Endothelial cell of umbilical vein (primary cell): ENCODE measurements at regions not wholly inside any gene's neighbourhood (a gene's known extent, or its start where the extent isn't known, plus 50 kb on each side); places are given as distances from the start of the nearest gene placed in this dataset.

Experiments
- BruUV-seq: library from RNA; stranded (reverse); fragments of 400-500 nt; replicated peaks from 2 replicates; lab custom pipeline; 2021; lab: Mats Ljungman, UMichigan
- CTCF ChIA-PET: fragments of 300-600, 350-600 bp; sonication (Branson Sonifier 250); formaldehyde crosslinking; loops from one replicate; lab custom pipeline; 2021; ENCODE audit warnings: antibody characterized with exemption, inconsistent platforms; lab: Charles Lee
- POLR2A ChIA-PET: fragments of 300-600, 350-600 bp; sonication (Branson Sonifier 250); formaldehyde crosslinking; loops from one replicate; lab custom pipeline; 2021; ENCODE audit warnings: antibody characterized with exemption, inconsistent platforms; lab: Charles Lee
- DNase-seq: peaks from one replicate; pipeline ENCODE4 v3.0.0-alpha.2; 2011; ENCODE audit warnings: low read depth, low spot score
- FAIRE-seq: peaks from 2 replicates; lab custom pipeline; 2011; peaks lifted over from hg19 to GRCh38; lab: Jason Lieb, UNC
- H2AFZ ChIP-seq: 2 replicates; pipeline ENCODE4 v1.6.0; 2012; ENCODE audit warnings: low read depth, low read length, control low read depth, inconsistent platforms
- H3K27ac ChIP-seq: 2 replicates; pipeline ENCODE4 v1.5.1; 2011; ENCODE audit warnings: low read depth, mild to moderate bottlenecking, control low read depth, low read length, moderate library complexity; ENCODE audit not compliant: insufficient read depth
- H3K27me3 ChIP-seq, 2 experiments: 2 replicates each; pipeline versions ENCODE4 v1.6.0 to v1.6.1; 2011; ENCODE audit warnings: low read length in 2 of 2, mixed read lengths in 1 of 2; ENCODE audit not compliant: control insufficient read depth in 2 of 2, insufficient read depth in 2 of 2
- H3K36me3 ChIP-seq, 2 experiments: 2 replicates in 1 of 2; 3 replicates in 1 of 2; pipeline ENCODE4 v1.5.1; 2011; ENCODE audit warnings: low read length in 2 of 2, mild to moderate bottlenecking in 1 of 2, moderate library complexity in 1 of 2; ENCODE audit not compliant: control insufficient read depth in 2 of 2, insufficient read depth in 2 of 2; ENCODE audit errors: extremely low read depth in 1 of 2
- H3K4me1 ChIP-seq: 3 replicates; pipeline ENCODE4 v1.5.1; 2011; ENCODE audit warnings: mild to moderate bottlenecking, low read length; ENCODE audit not compliant: control insufficient read depth, insufficient read depth; ENCODE audit errors: extremely low read depth
- H3K4me2 ChIP-seq: 2 replicates; pipeline ENCODE4 v1.6.1; 2011; ENCODE audit warnings: low read length, control low read depth, mixed read lengths; ENCODE audit not compliant: insufficient read depth
- H3K4me3 ChIP-seq, 3 experiments: fragments of 200-600 bp in 1 of 3; sonication (generic), shearing (Covaris generic) in 1 of 3; replicated peaks in 1 of 3; 2 replicates each; pipeline ENCODE4 v1.5.1; 2011 to 2016; ENCODE audit warnings: control low read depth in 3 of 3, low read length in 3 of 3, mild to moderate bottlenecking in 2 of 3, inconsistent platforms in 1 of 3, low read depth in 1 of 3, moderate library complexity in 1 of 3; ENCODE audit not compliant: insufficient read depth in 1 of 3
- H3K79me2 ChIP-seq: 2 replicates; pipeline ENCODE4 v1.6.0; 2012; ENCODE audit warnings: low read length, inconsistent platforms; ENCODE audit not compliant: control insufficient read depth, insufficient read depth
- H3K9ac ChIP-seq: replicated peaks from 2 replicates; pipeline ENCODE3; 2011; ENCODE audit warnings: low read length, control low read depth; ENCODE audit not compliant: insufficient read depth; ENCODE audit errors: extremely low read depth
- H3K9me1 ChIP-seq: replicated peaks from 3 replicates; pipeline ENCODE4 v1.6.0; 2011; ENCODE audit warnings: mild to moderate bottlenecking, low read length; ENCODE audit not compliant: control insufficient read depth, insufficient read depth; ENCODE audit errors: extremely low read depth
- H3K9me3 ChIP-seq: replicated peaks from 2 replicates; pipeline ENCODE4 v1.5.1; 2012; ENCODE audit warnings: low read length, inconsistent platforms; ENCODE audit not compliant: control insufficient read depth, insufficient read depth
- H4K20me1 ChIP-seq: replicated peaks from 2 replicates; pipeline ENCODE3; 2011; ENCODE audit warnings: mild to moderate bottlenecking, low read length; ENCODE audit not compliant: control insufficient read depth, insufficient read depth; ENCODE audit errors: extremely low read depth
- EZH2 ChIP-seq: IDR thresholded peaks from 2 replicates; pipeline ENCODE4 v1.6.1; 2012; ENCODE audit warnings: borderline replicate concordance, low read depth, mild to moderate bottlenecking, moderate library complexity, low read length, inconsistent platforms; ENCODE audit not compliant: severe bottlenecking
- FOS ChIP-seq: IDR thresholded peaks from 2 replicates; pipeline ENCODE4 v1.6.1; 2011; ENCODE audit warnings: mild to moderate bottlenecking, low read length, moderate library complexity, borderline replicate concordance; ENCODE audit not compliant: insufficient read depth
- GATA2 ChIP-seq: IDR thresholded peaks from 2 replicates; pipeline ENCODE4 v1.7.0; 2011; ENCODE audit warnings: low read depth, mild to moderate bottlenecking, moderate library complexity, mixed read lengths, low read length; ENCODE audit not compliant: insufficient read length, insufficient read depth
- JUN ChIP-seq: IDR thresholded peaks from 2 replicates; pipeline ENCODE4 v1.6.1; 2011; ENCODE audit warnings: borderline replicate concordance, low read depth; ENCODE audit not compliant: insufficient read length, insufficient read depth
- MAX ChIP-seq: IDR thresholded peaks from 2 replicates; pipeline ENCODE4 v1.6.1; 2011; ENCODE audit not compliant: insufficient read depth, insufficient read length
- MYC ChIP-seq: IDR thresholded peaks from one replicate; pipeline ENCODE4 v1.6.1; 2011; ENCODE audit warnings: mild to moderate bottlenecking, low read depth, low read length
- POLR2A ChIP-seq: IDR thresholded peaks from 2 replicates; pipeline ENCODE4 v1.6.1; 2012; ENCODE audit warnings: low read depth, mild to moderate bottlenecking, control low read depth, low read length
- POLR2AphosphoS5 ChIP-seq: IDR thresholded peaks from 2 replicates; pipeline ENCODE4 v1.6.1; 2012; ENCODE audit warnings: low read depth, mild to moderate bottlenecking, control low read depth, low read length, moderate library complexity; ENCODE audit not compliant: insufficient read depth
- dilution Hi-C: fragments of 300-500 bp; cut with MboI; formaldehyde crosslinking; loops from one replicate; pipeline ENCODE4 v1.15.0; 2019; ENCODE audit warnings: low sequenced_read_pairs; ENCODE audit not compliant: extremely low pct_ligation_motif_present
- intact Hi-C: fragments of 100-400 bp; cut with micrococcal nuclease; formaldehyde crosslinking; loops from one replicate; pipeline ENCODE4 v1.10.0; 2022
- TF ChIP-seq, protein P1 (sequence below), 2 donors: IDR thresholded peaks; 1 replicate in 1 of 2; 2 replicates in 1 of 2; pipeline ENCODE4 v1.5.1; 2011; ENCODE audit warnings: low read length in 2 of 2, mild to moderate bottlenecking in 2 of 2, moderate library complexity in 2 of 2, control low read depth in 1 of 2, inconsistent platforms in 1 of 2, low read depth in 1 of 2; ENCODE audit not compliant: insufficient read depth in 1 of 2; ENCODE audit errors: extremely low read depth in 1 of 2

- no peaks in the 10 kb centered on the region for H4K20me1 ChIP-seq
- H3K27me3 ChIP-seq = peaks cover 11 to 21% of the 10 kb centered on the region in 2 experiments
- TF ChIP-seq GATA2 (no peak), POLR2AphosphoS5 (no peak), POLR2A (no peak), JUN (no peak), EZH2 (no peak), MYC (no peak), FOS (no peak), MAX (no peak)
- TF ChIP-seq, protein P1, sequence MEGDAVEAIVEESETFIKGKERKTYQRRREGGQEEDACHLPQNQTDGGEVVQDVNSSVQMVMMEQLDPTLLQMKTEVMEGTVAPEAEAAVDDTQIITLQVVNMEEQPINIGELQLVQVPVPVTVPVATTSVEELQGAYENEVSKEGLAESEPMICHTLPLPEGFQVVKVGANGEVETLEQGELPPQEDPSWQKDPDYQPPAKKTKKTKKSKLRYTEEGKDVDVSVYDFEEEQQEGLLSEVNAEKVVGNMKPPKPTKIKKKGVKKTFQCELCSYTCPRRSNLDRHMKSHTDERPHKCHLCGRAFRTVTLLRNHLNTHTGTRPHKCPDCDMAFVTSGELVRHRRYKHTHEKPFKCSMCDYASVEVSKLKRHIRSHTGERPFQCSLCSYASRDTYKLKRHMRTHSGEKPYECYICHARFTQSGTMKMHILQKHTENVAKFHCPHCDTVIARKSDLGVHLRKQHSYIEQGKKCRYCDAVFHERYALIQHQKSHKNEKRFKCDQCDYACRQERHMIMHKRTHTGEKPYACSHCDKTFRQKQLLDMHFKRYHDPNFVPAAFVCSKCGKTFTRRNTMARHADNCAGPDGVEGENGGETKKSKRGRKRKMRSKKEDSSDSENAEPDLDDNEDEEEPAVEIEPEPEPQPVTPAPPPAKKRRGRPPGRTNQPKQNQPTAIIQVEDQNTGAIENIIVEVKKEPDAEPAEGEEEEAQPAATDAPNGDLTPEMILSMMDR (IDR thresholded peaks at IDR 0.05; ENCODE audit: extremely low read depth in 1 of 2, insufficient read depth in 1 of 2, low read depth in 1 of 2, low read length in 2 of 2) = no peak
- intact Hi-C loops = no loop called here
- ChIA-PET CTCF (no interaction called here), POLR2A (no interaction called here)
- DNase-seq = no peak
- no peak overlapping the region for H3K9ac ChIP-seq
- no peaks in the 10 kb centered on the region for H3K79me2 ChIP-seq
- H3K4me1 ChIP-seq = no peaks in the 10 kb centered on the region
- no TSS peak for BruUV-seq
- no peak overlapping the region for H3K4me3 ChIP-seq
- dilution Hi-C loops = no loop called here
- no peak for FAIRE-seq
- H3K9me1 ChIP-seq = no peaks in the 10 kb centered on the region
- no peak overlapping the region for H2AFZ ChIP-seq
- no peak overlapping the region for H3K4me2 ChIP-seq
- H3K27ac ChIP-seq = no peak overlapping the region
- H3K36me3 ChIP-seq = no peaks in the 10 kb centered on the region
- H3K9me3 ChIP-seq = no peaks in the 10 kb centered on the region
Observed at GRCh38 chr18:24586662-24587360, 126.4 kb downstream of the HRH4 start.
